MM.1S (cell line): ENCODE measurements at regions not wholly inside any gene's neighbourhood (a gene's known extent, or its start where the extent isn't known, plus 50 kb on each side); places are given as distances from the start of the nearest gene placed in this dataset.

ENCODE experiments used
- DNase-seq: peaks from one replicate; pipeline ENCODE4 v3.0.0-alpha.2; 2015
- H2AFZ ChIP-seq: fragments of 300-600 bp; sonication (generic); 2 replicates; pipeline ENCODE4 v1.6.0; 2016; ENCODE audit warnings: antibody characterized with exemption, low read length
- H3F3A ChIP-seq: fragments of 300-600 bp; sonication (generic); 2 replicates; pipeline ENCODE4 v1.6.1; 2016; ENCODE audit warnings: mild to moderate bottlenecking, antibody characterized with exemption, low read length, moderate library complexity, mixed read lengths; ENCODE audit not compliant: insufficient read depth
- H3K27ac ChIP-seq: fragments of 300-600 bp; sonication (generic); 2 replicates; pipeline ENCODE4 v1.5.1; 2016; ENCODE audit warnings: mild to moderate bottlenecking, low read length
- H3K27me3 ChIP-seq: fragments of 300-600 bp; sonication (generic); replicated peaks from 2 replicates; pipeline ENCODE4 v1.6.0; 2016; ENCODE audit warnings: low read length; ENCODE audit not compliant: insufficient read depth
- H3K36me3 ChIP-seq: fragments of 300-600 bp; sonication (generic); replicated peaks from 2 replicates; pipeline ENCODE4 v1.6.1; 2016; ENCODE audit warnings: mild to moderate bottlenecking, low read length, mixed read lengths; ENCODE audit not compliant: insufficient read depth
- H3K4me1 ChIP-seq: fragments of 300-600 bp; sonication (generic); 2 replicates; pipeline ENCODE4 v1.6.1; 2016; ENCODE audit warnings: low read length, mixed read lengths
- H3K4me2 ChIP-seq: fragments of 300-600 bp; sonication (generic); 2 replicates; pipeline ENCODE4 v1.6.0; 2016; ENCODE audit warnings: low read depth, low read length
- H3K4me3 ChIP-seq: fragments of 300-600 bp; sonication (generic); 2 replicates; pipeline ENCODE4 v1.5.1; 2016; ENCODE audit warnings: low read length, mixed read lengths
- H3K79me2 ChIP-seq: fragments of 300-600 bp; sonication (generic); 2 replicates; pipeline ENCODE4 v1.6.1; 2016; ENCODE audit warnings: mixed run types, low read length, mixed read lengths
- H3K9ac ChIP-seq: fragments of 300-600 bp; sonication (generic); 2 replicates; pipeline ENCODE4 v1.6.1; 2016; ENCODE audit warnings: low read length, mixed read lengths
- H3K9me2 ChIP-seq: fragments of 300-600 bp; sonication (generic); replicated peaks from 2 replicates; pipeline ENCODE4 v1.6.1; 2016; ENCODE audit warnings: mild to moderate bottlenecking, low read length, mixed read lengths; ENCODE audit not compliant: insufficient read depth
- H3K9me3 ChIP-seq: fragments of 300-600 bp; sonication (generic); replicated peaks from 2 replicates; pipeline ENCODE4 v1.6.1; 2016; ENCODE audit warnings: mild to moderate bottlenecking, low read length, mixed read lengths; ENCODE audit not compliant: insufficient read depth
- H4K20me1 ChIP-seq: fragments of 300-600 bp; sonication (generic); 2 replicates; pipeline ENCODE4 v1.6.1; 2016; ENCODE audit warnings: mild to moderate bottlenecking, low read length, moderate library complexity, mixed read lengths; ENCODE audit not compliant: insufficient read depth
- CTCF ChIP-seq: fragments of 300-600 bp; sonication (generic); IDR thresholded peaks from 2 replicates; pipeline ENCODE4 v1.5.1; 2016; ENCODE audit warnings: antibody characterized with exemption, low read length, mixed read lengths
- EZH2 ChIP-seq: fragments of 300-600 bp; sonication (generic); optimal IDR thresholded peaks from 2 replicates; pipeline ENCODE3; 2017; ENCODE audit warnings: low read depth, mild to moderate bottlenecking, antibody characterized with exemption, low read length, mixed read lengths
- EZH2phosphoT487 ChIP-seq: fragments of 300-600 bp; sonication (generic); IDR thresholded peaks from 2 replicates; pipeline ENCODE4 v1.6.1; 2018; ENCODE audit warnings: antibody characterized with exemption, low read length

- Histone ChIP-seq H3K4me3 (no peak overlapping the region), H3K9me2 (no peaks in the 10 kb centered on the region), H3K27ac (no peak overlapping the region), H3K9me3 (no peaks in the 10 kb centered on the region), H3K4me2 (no peak overlapping the region), H3K27me3 (no peaks in the 10 kb centered on the region), H4K20me1 (no peaks in the 10 kb centered on the region), H3K9ac (no peak overlapping the region), H2AFZ (no peak overlapping the region), H3K36me3 (no peaks in the 10 kb centered on the region), H3K79me2 (no peaks in the 10 kb centered on the region), H3F3A (no peaks in the 10 kb centered on the region), H3K4me1 (no peaks in the 10 kb centered on the region)
- DNase-seq, result no peak
- no peak for TF ChIP-seq EZH2
- no peak for TF ChIP-seq EZH2phosphoT487
- TF ChIP-seq CTCF, result no peak
These were observed 1452.2 kb upstream of the ACVR2A start for GRCh38 chr2:146392631-146393030.

GRCh38 chr2:146392186-146392585 is 1452.6 kb upstream of the ACVR2A start:
- H3K4me3 ChIP-seq, result no peak overlapping the region
- H3K9me3 ChIP-seq, result no peaks in the 10 kb centered on the region
- H3K9ac ChIP-seq, result no peak overlapping the region
- no peaks in the 10 kb centered on the region for H3K27me3 ChIP-seq
- H3K36me3 ChIP-seq, result no peaks in the 10 kb centered on the region
- no peaks in the 10 kb centered on the region for H4K20me1 ChIP-seq
- H3K4me1 ChIP-seq, result no peaks in the 10 kb centered on the region
- no peak overlapping the region for H2AFZ ChIP-seq
- H3K4me2 ChIP-seq, result no peak overlapping the region
- no peak overlapping the region for H3K27ac ChIP-seq
- no peaks in the 10 kb centered on the region for H3K9me2 ChIP-seq
- no peak for TF ChIP-seq CTCF
- TF ChIP-seq EZH2, result no peak
- no peak for TF ChIP-seq EZH2phosphoT487
- no peak for DNase-seq
- H3F3A ChIP-seq, result no peaks in the 10 kb centered on the region
- no peaks in the 10 kb centered on the region for H3K79me2 ChIP-seq

GRCh38 chr2:146388757-146389156 is 1456.1 kb upstream of the ACVR2A start:
- H3K9me2 ChIP-seq, result no peaks in the 10 kb centered on the region
- no peak overlapping the region for H2AFZ ChIP-seq
- no peak overlapping the region for H3K4me3 ChIP-seq
- DNase-seq, result no peak
- no peak overlapping the region for H3K27ac ChIP-seq
- no peak overlapping the region for H3K4me2 ChIP-seq
- H3K79me2 ChIP-seq, result no peaks in the 10 kb centered on the region
- no peaks in the 10 kb centered on the region for H4K20me1 ChIP-seq
- TF ChIP-seq EZH2 (no peak), CTCF (no peak), EZH2phosphoT487 (no peak)
- H3K9ac ChIP-seq, result no peak overlapping the region
- no peaks in the 10 kb centered on the region for H3K27me3 ChIP-seq
- H3K9me3 ChIP-seq, result no peaks in the 10 kb centered on the region
- H3F3A ChIP-seq, result no peaks in the 10 kb centered on the region
- H3K4me1 ChIP-seq, result peaks cover 5% of the 10 kb centered on the region; the same call in 1 of the 2 replicates
- no peaks in the 10 kb centered on the region for H3K36me3 ChIP-seq
